Stomach (tissue), 4 donors: ENCODE measurements at regions not wholly inside any gene's neighbourhood (a gene's known extent, or its start where the extent isn't known, plus 50 kb on each side); places are given as distances from the start of the nearest gene placed in this dataset.

ENCODE experiments used
- POLR2A ChIP-seq, 4 donors: fragments of 450-650 bp; IDR thresholded peaks; one replicate each; pipeline ENCODE4 v1.6.1; 2016; ENCODE audit warnings: antibody characterized with exemption in 4 of 4, control low read depth in 2 of 4, mild to moderate bottlenecking in 1 of 4, moderate library complexity in 1 of 4
- TF ChIP-seq, protein P1 (sequence below), 7 experiments: fragments of 450-650 bp in 4 of 7; fragments of 200-600 bp in 3 of 7; sonication (generic) in 3 of 7; IDR thresholded peaks; one replicate each; pipeline ENCODE4 v1.5.1; 2016 to 2019; ENCODE audit warnings: antibody characterized with exemption in 7 of 7, control low read depth in 2 of 7, mild to moderate bottlenecking in 1 of 7

- no peak for TF ChIP-seq POLR2A (IDR thresholded peaks at IDR 0.05)
- TF ChIP-seq, protein P1, sequence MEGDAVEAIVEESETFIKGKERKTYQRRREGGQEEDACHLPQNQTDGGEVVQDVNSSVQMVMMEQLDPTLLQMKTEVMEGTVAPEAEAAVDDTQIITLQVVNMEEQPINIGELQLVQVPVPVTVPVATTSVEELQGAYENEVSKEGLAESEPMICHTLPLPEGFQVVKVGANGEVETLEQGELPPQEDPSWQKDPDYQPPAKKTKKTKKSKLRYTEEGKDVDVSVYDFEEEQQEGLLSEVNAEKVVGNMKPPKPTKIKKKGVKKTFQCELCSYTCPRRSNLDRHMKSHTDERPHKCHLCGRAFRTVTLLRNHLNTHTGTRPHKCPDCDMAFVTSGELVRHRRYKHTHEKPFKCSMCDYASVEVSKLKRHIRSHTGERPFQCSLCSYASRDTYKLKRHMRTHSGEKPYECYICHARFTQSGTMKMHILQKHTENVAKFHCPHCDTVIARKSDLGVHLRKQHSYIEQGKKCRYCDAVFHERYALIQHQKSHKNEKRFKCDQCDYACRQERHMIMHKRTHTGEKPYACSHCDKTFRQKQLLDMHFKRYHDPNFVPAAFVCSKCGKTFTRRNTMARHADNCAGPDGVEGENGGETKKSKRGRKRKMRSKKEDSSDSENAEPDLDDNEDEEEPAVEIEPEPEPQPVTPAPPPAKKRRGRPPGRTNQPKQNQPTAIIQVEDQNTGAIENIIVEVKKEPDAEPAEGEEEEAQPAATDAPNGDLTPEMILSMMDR (IDR thresholded peaks at IDR 0.05) = no peak
Measured at GRCh38 chr6:91691449-91691848, 1104.6 kb upstream of the MAP3K7 start.
